Upper lobe of left lung (tissue), 4 donors: ENCODE measurements at regions not wholly inside any gene's neighbourhood (a gene's known extent, or its start where the extent isn't known, plus 50 kb on each side); places are given as distances from the start of the nearest gene placed in this dataset.

ENCODE experiments used
- POLR2A ChIP-seq, 4 donors: fragments of 450-650 bp; IDR thresholded peaks; one replicate each; pipeline ENCODE4 v1.5.1; 2016 to 2017; ENCODE audit warnings: antibody characterized with exemption in 4 of 4, mild to moderate bottlenecking in 2 of 4
- TF ChIP-seq, protein P1 (sequence below), 6 experiments: fragments of 450-650 bp in 4 of 6; fragments of 200-600 bp in 2 of 6; sonication (generic) in 2 of 6; IDR thresholded peaks; one replicate each; pipeline ENCODE4 v1.5.1; 2016 to 2019; ENCODE audit warnings: antibody characterized with exemption in 6 of 6

- TF ChIP-seq, protein P1, sequence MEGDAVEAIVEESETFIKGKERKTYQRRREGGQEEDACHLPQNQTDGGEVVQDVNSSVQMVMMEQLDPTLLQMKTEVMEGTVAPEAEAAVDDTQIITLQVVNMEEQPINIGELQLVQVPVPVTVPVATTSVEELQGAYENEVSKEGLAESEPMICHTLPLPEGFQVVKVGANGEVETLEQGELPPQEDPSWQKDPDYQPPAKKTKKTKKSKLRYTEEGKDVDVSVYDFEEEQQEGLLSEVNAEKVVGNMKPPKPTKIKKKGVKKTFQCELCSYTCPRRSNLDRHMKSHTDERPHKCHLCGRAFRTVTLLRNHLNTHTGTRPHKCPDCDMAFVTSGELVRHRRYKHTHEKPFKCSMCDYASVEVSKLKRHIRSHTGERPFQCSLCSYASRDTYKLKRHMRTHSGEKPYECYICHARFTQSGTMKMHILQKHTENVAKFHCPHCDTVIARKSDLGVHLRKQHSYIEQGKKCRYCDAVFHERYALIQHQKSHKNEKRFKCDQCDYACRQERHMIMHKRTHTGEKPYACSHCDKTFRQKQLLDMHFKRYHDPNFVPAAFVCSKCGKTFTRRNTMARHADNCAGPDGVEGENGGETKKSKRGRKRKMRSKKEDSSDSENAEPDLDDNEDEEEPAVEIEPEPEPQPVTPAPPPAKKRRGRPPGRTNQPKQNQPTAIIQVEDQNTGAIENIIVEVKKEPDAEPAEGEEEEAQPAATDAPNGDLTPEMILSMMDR (IDR thresholded peaks at IDR 0.05) = no peak
- no peak for TF ChIP-seq POLR2A (IDR thresholded peaks at IDR 0.05)
Observed at GRCh38 chr16:9197957-9198661, 106.7 kb downstream of the HAPSTR1 start.
